CD8-positive, alpha-beta memory T cell (primary cell): ENCODE measurements at regions not wholly inside any gene's neighbourhood (a gene's known extent, or its start where the extent isn't known, plus 50 kb on each side); places are given as distances from the start of the nearest gene placed in this dataset.

Experiments used
- CTCF ChIA-PET: fragments of 350-600 bp; sonication (Branson Sonifier 250); formaldehyde crosslinking; loops from one replicate; lab custom pipeline; 2021; ENCODE audit warnings: antibody characterized with exemption; lab: Charles Lee
- POLR2A ChIA-PET: fragments of 350-600 bp; sonication (Branson Sonifier 250); formaldehyde crosslinking; loops from one replicate; lab custom pipeline; 2021; ENCODE audit warnings: antibody characterized with exemption; lab: Charles Lee
- DNase-seq, 5 donors: peaks; one replicate each; pipeline versions ENCODE4 v3.0.0 to v3.0.0-alpha.2; 2020 to 2022; ENCODE audit warnings: mixed read lengths in 1 of 5
- H3K27ac ChIP-seq: one replicate; pipeline ENCODE4 v1.7.0; 2013; ENCODE audit warnings: low read depth, mild to moderate bottlenecking, low read length, moderate library complexity
- H3K27me3 ChIP-seq: 2 replicates; pipeline ENCODE4 v1.7.0; 2013; ENCODE audit warnings: low read length, mild to moderate bottlenecking; ENCODE audit not compliant: insufficient read depth, poor library complexity, severe bottlenecking
- H3K36me3 ChIP-seq: 2 replicates; pipeline ENCODE4 v1.7.0; 2013; ENCODE audit warnings: mild to moderate bottlenecking, low read length, moderate library complexity; ENCODE audit not compliant: insufficient read depth
- H3K4me1 ChIP-seq: 2 replicates; pipeline ENCODE4 v1.7.0; 2013; ENCODE audit warnings: mild to moderate bottlenecking, low read length, moderate library complexity; ENCODE audit not compliant: insufficient read depth
- H3K4me3 ChIP-seq: 2 replicates; pipeline ENCODE4 v1.7.0; 2013; ENCODE audit warnings: mild to moderate bottlenecking, low read length
- H3K9me3 ChIP-seq: 2 replicates; pipeline ENCODE4 v1.7.0; 2013; ENCODE audit warnings: mild to moderate bottlenecking, low read length
- H3K27ac Mint-ChIP-seq, 8 donors: one replicate each; pipeline ENCODE4 v1.8.0; 2020 to 2021; ENCODE audit warnings: mixed read lengths in 8 of 8, mild to moderate bottlenecking in 6 of 8, inconsistent platforms in 3 of 8, moderate library complexity in 3 of 8
- H3K27me3 Mint-ChIP-seq, 2 donors: one replicate each; pipeline ENCODE4 v1.8.0; 2020 to 2021; ENCODE audit warnings: mixed read lengths in 2 of 2, mild to moderate bottlenecking in 1 of 2, moderate library complexity in 1 of 2
- H3K36me3 Mint-ChIP-seq, 3 donors: one replicate each; pipeline ENCODE4 v1.8.0; 2020 to 2021; ENCODE audit warnings: mixed read lengths in 3 of 3, inconsistent platforms in 1 of 3, mild to moderate bottlenecking in 1 of 3
- H3K4me1 Mint-ChIP-seq, 3 donors: one replicate each; pipeline ENCODE4 v1.8.0; 2020 to 2021; ENCODE audit warnings: mixed read lengths in 3 of 3, inconsistent platforms in 1 of 3, mild to moderate bottlenecking in 1 of 3
- H3K4me3 Mint-ChIP-seq, 7 donors: one replicate each; pipeline ENCODE4 v1.8.0; 2020 to 2021; ENCODE audit warnings: mixed read lengths in 7 of 7, mild to moderate bottlenecking in 6 of 7, moderate library complexity in 4 of 7, inconsistent platforms in 2 of 7
- H3K9me3 Mint-ChIP-seq, 5 donors: one replicate each; pipeline ENCODE4 v1.8.0; 2020 to 2022; ENCODE audit warnings: mixed read lengths in 5 of 5, mild to moderate bottlenecking in 3 of 5, moderate library complexity in 2 of 5, inconsistent platforms in 1 of 5

GRCh38 chr11:98107736-98108135 lies 913.0 kb upstream of the CNTN5 start:
- Histone ChIP-seq H3K27me3 (no peaks in the 10 kb centered on the region), H3K9me3 (no peaks in the 10 kb centered on the region), H3K36me3 (no peaks in the 10 kb centered on the region), H3K27ac (no peak overlapping the region), H3K4me1 (no peaks in the 10 kb centered on the region), H3K4me3 (no peak overlapping the region)
- Mint-ChIP-seq H3K27me3 (no peaks in the 10 kb centered on the region), H3K27ac (no peak overlapping the region), H3K9me3 (peaks cover 3 to 12% (median 10%) of the 10 kb centered on the region in 5 donors), H3K36me3 (no peaks in the 10 kb centered on the region), H3K4me1 (no peaks in the 10 kb centered on the region), H3K4me3 (no peak overlapping the region)
- CTCF ChIA-PET: no interaction called here
- POLR2A ChIA-PET: no interaction called here
- no peak for DNase-seq

GRCh38 chr11:98110030-98110429 lies 910.7 kb upstream of the CNTN5 start:
- no peak overlapping the region for H3K27ac Mint-ChIP-seq
- CTCF ChIA-PET: no interaction called here
- H3K4me3 ChIP-seq: no peak overlapping the region
- H3K27me3 Mint-ChIP-seq: no peaks in the 10 kb centered on the region
- no peak overlapping the region for H3K27ac ChIP-seq
- no peaks in the 10 kb centered on the region for H3K27me3 ChIP-seq
- no peaks in the 10 kb centered on the region for H3K4me1 ChIP-seq
- no peaks in the 10 kb centered on the region for H3K36me3 Mint-ChIP-seq
- no peak for DNase-seq
- POLR2A ChIA-PET: no interaction called here
- no peaks in the 10 kb centered on the region for H3K9me3 ChIP-seq
- no peaks in the 10 kb centered on the region for H3K36me3 ChIP-seq
- H3K4me3 Mint-ChIP-seq: no peak overlapping the region
- H3K4me1 Mint-ChIP-seq: no peaks in the 10 kb centered on the region
- H3K9me3 Mint-ChIP-seq: peaks cover 4 to 16% (median 11%) of the 10 kb centered on the region in 5 donors

- POLR2A ChIA-PET: no interaction called here
- H3K9me3 Mint-ChIP-seq: peaks cover 10 to 28% (median 22%) of the 10 kb centered on the region in 5 donors
- H3K4me3 Mint-ChIP-seq: no peak overlapping the region
- Histone ChIP-seq H3K4me1 (no peaks in the 10 kb centered on the region), H3K36me3 (no peaks in the 10 kb centered on the region), H3K27me3 (no peaks in the 10 kb centered on the region), H3K27ac (no peak overlapping the region), H3K9me3 (no peaks in the 10 kb centered on the region), H3K4me3 (no peak overlapping the region)
- CTCF ChIA-PET: no interaction called here
- no peaks in the 10 kb centered on the region for H3K4me1 Mint-ChIP-seq
- DNase-seq: no peak
- H3K36me3 Mint-ChIP-seq: no peaks in the 10 kb centered on the region
- no peaks in the 10 kb centered on the region for H3K27me3 Mint-ChIP-seq
- no peak overlapping the region for H3K27ac Mint-ChIP-seq
These were observed 904.9 kb upstream of the CNTN5 start for GRCh38 chr11:98115873-98116272.

GRCh38 chr11:98130117-98130625 lies 890.6 kb upstream of the CNTN5 start:
- peaks cover 0 to 1% (median 0%) of the 10 kb centered on the region in 3 donors for H3K36me3 Mint-ChIP-seq
- Histone ChIP-seq H3K4me3 (no peak overlapping the region), H3K27ac (no peak overlapping the region), H3K27me3 (no peaks in the 10 kb centered on the region), H3K36me3 (no peaks in the 10 kb centered on the region), H3K4me1 (no peaks in the 10 kb centered on the region), H3K9me3 (no peaks in the 10 kb centered on the region)
- H3K27ac Mint-ChIP-seq: no peak overlapping the region
- peaks cover 6 to 35% (median 11%) of the 10 kb centered on the region in 5 donors for H3K9me3 Mint-ChIP-seq
- H3K27me3 Mint-ChIP-seq: no peaks in the 10 kb centered on the region
- H3K4me1 Mint-ChIP-seq: no peaks in the 10 kb centered on the region
- no peak overlapping the region for H3K4me3 Mint-ChIP-seq
- ChIA-PET CTCF (no interaction called here), POLR2A (no interaction called here)
- DNase-seq: no peak

- H3K9me3 Mint-ChIP-seq: peaks cover 0 to 43% (median 10%) of the 10 kb centered on the region in 5 donors
- CTCF ChIA-PET: no interaction called here
- H3K9me3 ChIP-seq: no peaks in the 10 kb centered on the region
- no peak overlapping the region for H3K27ac ChIP-seq
- no peaks in the 10 kb centered on the region for H3K4me1 Mint-ChIP-seq
- H3K4me3 ChIP-seq: no peak overlapping the region
- no peak overlapping the region for H3K27ac Mint-ChIP-seq
- no peaks in the 10 kb centered on the region for H3K27me3 Mint-ChIP-seq
- H3K36me3 ChIP-seq: no peaks in the 10 kb centered on the region
- no peak for DNase-seq
- no peaks in the 10 kb centered on the region for H3K4me1 ChIP-seq
- POLR2A ChIA-PET: no interaction called here
- no peak overlapping the region for H3K4me3 Mint-ChIP-seq
- H3K36me3 Mint-ChIP-seq: peaks cover 0 to under 1% (median 0%) of the 10 kb centered on the region in 3 donors
- H3K27me3 ChIP-seq: no peaks in the 10 kb centered on the region
These were observed 884.4 kb upstream of the CNTN5 start for GRCh38 chr11:98136357-98136756.

- H3K36me3 Mint-ChIP-seq: no peaks in the 10 kb centered on the region
- ChIA-PET CTCF (no interaction called here), POLR2A (no interaction called here)
- no peak for DNase-seq
- no peaks in the 10 kb centered on the region for H3K4me1 Mint-ChIP-seq
- H3K9me3 Mint-ChIP-seq: peaks cover 0 to 45% (median 9%) of the 10 kb centered on the region in 5 donors
- H3K27ac Mint-ChIP-seq: no peak overlapping the region
- H3K27me3 ChIP-seq: no peaks in the 10 kb centered on the region
- H3K4me1 ChIP-seq: no peaks in the 10 kb centered on the region
- no peaks in the 10 kb centered on the region for H3K36me3 ChIP-seq
- no peak overlapping the region for H3K4me3 Mint-ChIP-seq
- no peak overlapping the region for H3K27ac ChIP-seq
- no peaks in the 10 kb centered on the region for H3K9me3 ChIP-seq
- H3K27me3 Mint-ChIP-seq: no peaks in the 10 kb centered on the region
- no peak overlapping the region for H3K4me3 ChIP-seq
These were observed 883.3 kb upstream of the CNTN5 start for GRCh38 chr11:98137437-98137836.

- Histone ChIP-seq H3K4me1 (no peaks in the 10 kb centered on the region), H3K27me3 (no peaks in the 10 kb centered on the region), H3K9me3 (no peaks in the 10 kb centered on the region), H3K36me3 (no peaks in the 10 kb centered on the region), H3K4me3 (no peak overlapping the region), H3K27ac (no peak overlapping the region)
- Mint-ChIP-seq H3K27ac (no peak overlapping the region), H3K4me1 (no peaks in the 10 kb centered on the region), H3K36me3 (no peaks in the 10 kb centered on the region), H3K4me3 (no peak overlapping the region), H3K27me3 (no peaks in the 10 kb centered on the region), H3K9me3 (peaks cover 8 to 48% (median 14%) of the 10 kb centered on the region in 5 donors)
- ChIA-PET CTCF (no interaction called here), POLR2A (no interaction called here)
- no peak for DNase-seq
These were observed 877.1 kb upstream of the CNTN5 start for GRCh38 chr11:98143661-98144060.

GRCh38 chr11:98153752-98154151 lies 867.0 kb upstream of the CNTN5 start:
- POLR2A ChIA-PET: no interaction called here
- no peaks in the 10 kb centered on the region for H3K36me3 ChIP-seq
- no peak overlapping the region for H3K27ac ChIP-seq
- H3K4me1 ChIP-seq: no peaks in the 10 kb centered on the region
- no peak overlapping the region for H3K4me3 ChIP-seq
- CTCF ChIA-PET: no interaction called here
- Mint-ChIP-seq H3K4me1 (no peaks in the 10 kb centered on the region), H3K27me3 (no peaks in the 10 kb centered on the region), H3K36me3 (no peaks in the 10 kb centered on the region), H3K4me3 (no peak overlapping the region), H3K27ac (no peak overlapping the region), H3K9me3 (peaks cover 8 to 41% (median 13%) of the 10 kb centered on the region in 5 donors)
- H3K27me3 ChIP-seq: no peaks in the 10 kb centered on the region
- no peak for DNase-seq
- H3K9me3 ChIP-seq: no peaks in the 10 kb centered on the region

- DNase-seq: no peak
These were observed 865.1 kb upstream of the CNTN5 start for GRCh38 chr11:98155696-98156095.

More at GRCh38 chr11:98155696-98156095, 865.1 kb upstream of the CNTN5 start:
- Histone ChIP-seq H3K27ac (no peak overlapping the region), H3K36me3 (no peaks in the 10 kb centered on the region), H3K27me3 (no peaks in the 10 kb centered on the region), H3K4me3 (no peak overlapping the region), H3K9me3 (no peaks in the 10 kb centered on the region), H3K4me1 (no peaks in the 10 kb centered on the region)
- Mint-ChIP-seq H3K9me3 (peaks cover 10 to 42% (median 16%) of the 10 kb centered on the region in 5 donors), H3K27me3 (no peaks in the 10 kb centered on the region), H3K4me1 (no peaks in the 10 kb centered on the region), H3K4me3 (no peak overlapping the region), H3K27ac (no peak overlapping the region), H3K36me3 (no peaks in the 10 kb centered on the region)
- CTCF ChIA-PET: no interaction called here
- POLR2A ChIA-PET: no interaction called here
